ENCODE measurements at regions not wholly inside any gene's neighbourhood (a gene's known extent, or its start where the extent isn't known, plus 50 kb on each side); places are given as distances from the start of the nearest gene placed in this dataset.

GRCh38 chr10:3237530-3237929 lies 64.9 kb upstream of the PITRM1 start:
- TF ChIP-seq, protein P1, sequence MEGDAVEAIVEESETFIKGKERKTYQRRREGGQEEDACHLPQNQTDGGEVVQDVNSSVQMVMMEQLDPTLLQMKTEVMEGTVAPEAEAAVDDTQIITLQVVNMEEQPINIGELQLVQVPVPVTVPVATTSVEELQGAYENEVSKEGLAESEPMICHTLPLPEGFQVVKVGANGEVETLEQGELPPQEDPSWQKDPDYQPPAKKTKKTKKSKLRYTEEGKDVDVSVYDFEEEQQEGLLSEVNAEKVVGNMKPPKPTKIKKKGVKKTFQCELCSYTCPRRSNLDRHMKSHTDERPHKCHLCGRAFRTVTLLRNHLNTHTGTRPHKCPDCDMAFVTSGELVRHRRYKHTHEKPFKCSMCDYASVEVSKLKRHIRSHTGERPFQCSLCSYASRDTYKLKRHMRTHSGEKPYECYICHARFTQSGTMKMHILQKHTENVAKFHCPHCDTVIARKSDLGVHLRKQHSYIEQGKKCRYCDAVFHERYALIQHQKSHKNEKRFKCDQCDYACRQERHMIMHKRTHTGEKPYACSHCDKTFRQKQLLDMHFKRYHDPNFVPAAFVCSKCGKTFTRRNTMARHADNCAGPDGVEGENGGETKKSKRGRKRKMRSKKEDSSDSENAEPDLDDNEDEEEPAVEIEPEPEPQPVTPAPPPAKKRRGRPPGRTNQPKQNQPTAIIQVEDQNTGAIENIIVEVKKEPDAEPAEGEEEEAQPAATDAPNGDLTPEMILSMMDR (IDR thresholded peaks at IDR 0.05; ENCODE audit: control insufficient read depth, insufficient read depth, low read depth, low read length, missing control alignments) = no peak

GRCh38 chr10:3236644-3237404 lies 64.2 kb upstream of the PITRM1 start:
- TF ChIP-seq, protein P1 (IDR thresholded peaks at IDR 0.05; ENCODE audit: control insufficient read depth, insufficient read depth, low read depth, low read length, missing control alignments) = no peak
- DNase-seq (ENCODE audit: low read depth) = no peak
- H3K4me3 ChIP-seq (ENCODE audit: control insufficient read depth, low read depth, low read length) = no peak overlapping the region

More at GRCh38 chr10:3237530-3237929, 64.9 kb upstream of the PITRM1 start:
- DNase-seq (ENCODE audit: low read depth) = no peak
- no peak overlapping the region for H3K4me3 ChIP-seq (ENCODE audit: control insufficient read depth, low read depth, low read length)

DNA sequence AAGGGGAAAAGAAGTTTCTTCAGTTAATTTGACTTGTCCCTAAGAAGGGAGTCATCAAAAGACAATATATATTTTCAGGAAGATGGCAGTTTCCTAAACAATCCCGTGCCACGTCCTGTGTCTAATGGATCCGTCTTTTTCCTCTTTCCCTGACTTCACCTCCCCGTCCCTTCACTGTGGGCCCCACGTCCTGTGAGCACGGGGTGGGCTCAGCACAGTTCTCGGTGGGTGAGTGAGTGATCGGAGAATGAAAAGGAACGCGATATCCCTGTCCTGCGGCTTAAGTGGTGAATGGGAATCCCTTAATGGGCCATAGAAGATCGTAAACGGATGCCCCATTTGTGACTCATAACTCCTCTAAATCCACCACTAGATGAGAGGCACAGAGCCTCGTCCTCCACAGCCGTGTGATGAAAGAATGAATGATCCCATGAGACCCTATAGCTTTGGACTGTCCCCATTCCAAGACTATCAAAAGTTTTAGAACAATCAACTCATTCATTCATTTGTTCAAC lies 63.5 kb upstream of the PITRM1 start:
- TF ChIP-seq, protein P1 (IDR thresholded peaks at IDR 0.05; ENCODE audit: control insufficient read depth, insufficient read depth, low read depth, low read length, missing control alignments) = no peak
- H3K4me3 ChIP-seq (ENCODE audit: control insufficient read depth, low read depth, low read length) = no peak overlapping the region
- no peak for DNase-seq (ENCODE audit: low read depth)

GRCh38 chr10:3235395-3235794 lies 62.8 kb upstream of the PITRM1 start:
- DNase-seq (ENCODE audit: low read depth) = no peak
- H3K4me3 ChIP-seq (ENCODE audit: control insufficient read depth, low read depth, low read length) = no peak overlapping the region
- TF ChIP-seq, protein P1 (IDR thresholded peaks at IDR 0.05; ENCODE audit: control insufficient read depth, insufficient read depth, low read depth, low read length, missing control alignments) = no peak

GRCh38 chr10:3233486-3233990 lies 61.0 kb upstream of the PITRM1 start:
- DNase-seq (ENCODE audit: low read depth) = no peak
- no peak overlapping the region for H3K4me3 ChIP-seq (ENCODE audit: control insufficient read depth, low read depth, low read length)
- TF ChIP-seq, protein P1 (IDR thresholded peaks at IDR 0.05; ENCODE audit: control insufficient read depth, insufficient read depth, low read depth, low read length, missing control alignments) = no peak

- peak; percentile 80 for DNase-seq (ENCODE audit: low read depth)
- no peak overlapping the region for H3K4me3 ChIP-seq (ENCODE audit: control insufficient read depth, low read depth, low read length)
- TF ChIP-seq, protein P1 (IDR thresholded peaks at IDR 0.05; ENCODE audit: control insufficient read depth, insufficient read depth, low read depth, low read length, missing control alignments) = peak; percentile 70
These were observed 59.6 kb upstream of the PITRM1 start for GRCh38 chr10:3231951-3232730.
